ENCODE measurements at regions not wholly inside any gene's neighbourhood (a gene's known extent, or its start where the extent isn't known, plus 50 kb on each side); places are given as distances from the start of the nearest gene placed in this dataset.

- intact Hi-C loops (cut with micrococcal nuclease) = no loop called here
- no peak for DNase-seq
- Histone ChIP-seq H3K9me3 (replicated peaks) (no peaks in the 10 kb centered on the region), H3K36me3 (no peaks in the 10 kb centered on the region), H3K4me3 (no peak overlapping the region), H3K27ac (replicated peaks) (peak overlapping the region; percentile 61), H3K27me3 (ENCODE audit: low read depth) (no peaks in the 10 kb centered on the region), H3K4me1 (peaks cover 27% of the 10 kb centered on the region)
- no peak for TF ChIP-seq CTCF (IDR thresholded peaks at IDR 0.05; ENCODE audit: borderline replicate concordance)
Measured at GRCh38 chr4:128639541-128640270, 169.8 kb upstream of the JADE1 start.

DNA sequence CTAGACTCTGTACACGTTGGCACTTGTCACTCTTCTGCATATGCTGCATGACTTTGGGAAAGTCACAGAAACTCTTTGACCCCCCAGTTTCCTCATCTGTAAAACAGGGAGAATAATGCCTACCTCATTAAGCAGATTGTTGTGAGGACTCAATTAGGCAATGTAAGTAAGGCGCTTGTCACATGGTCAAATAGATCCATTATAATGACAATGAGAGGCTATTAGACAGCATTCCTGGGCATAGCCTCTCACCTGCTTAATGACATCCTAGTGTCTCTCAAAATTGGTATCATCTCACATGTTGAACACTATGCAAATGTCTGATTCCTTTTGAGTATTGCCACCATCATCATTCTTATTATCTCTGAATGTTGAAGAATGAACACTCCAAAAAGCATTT is 172.6 kb upstream of the JADE1 start:
- intact Hi-C loops (cut with micrococcal nuclease) = no loop called here
- DNase-seq = no peak
- TF ChIP-seq CTCF (IDR thresholded peaks at IDR 0.05; ENCODE audit: borderline replicate concordance) = no peak
- H3K9me3 ChIP-seq (replicated peaks) = no peaks in the 10 kb centered on the region
- H3K27ac ChIP-seq (replicated peaks) = peak overlapping the region; percentile 88
- no peaks in the 10 kb centered on the region for H3K27me3 ChIP-seq (ENCODE audit: low read depth)
- H3K4me1 ChIP-seq = peaks cover 30% of the 10 kb centered on the region
- no peaks in the 10 kb centered on the region for H3K36me3 ChIP-seq
- H3K4me3 ChIP-seq = no peak overlapping the region

- DNase-seq = no peak
- intact Hi-C loops (cut with micrococcal nuclease) = no loop called here
- H3K4me3 ChIP-seq = no peak overlapping the region
Measured at GRCh38 chr4:128635955-128636560, 173.4 kb upstream of the JADE1 start.

DNA sequence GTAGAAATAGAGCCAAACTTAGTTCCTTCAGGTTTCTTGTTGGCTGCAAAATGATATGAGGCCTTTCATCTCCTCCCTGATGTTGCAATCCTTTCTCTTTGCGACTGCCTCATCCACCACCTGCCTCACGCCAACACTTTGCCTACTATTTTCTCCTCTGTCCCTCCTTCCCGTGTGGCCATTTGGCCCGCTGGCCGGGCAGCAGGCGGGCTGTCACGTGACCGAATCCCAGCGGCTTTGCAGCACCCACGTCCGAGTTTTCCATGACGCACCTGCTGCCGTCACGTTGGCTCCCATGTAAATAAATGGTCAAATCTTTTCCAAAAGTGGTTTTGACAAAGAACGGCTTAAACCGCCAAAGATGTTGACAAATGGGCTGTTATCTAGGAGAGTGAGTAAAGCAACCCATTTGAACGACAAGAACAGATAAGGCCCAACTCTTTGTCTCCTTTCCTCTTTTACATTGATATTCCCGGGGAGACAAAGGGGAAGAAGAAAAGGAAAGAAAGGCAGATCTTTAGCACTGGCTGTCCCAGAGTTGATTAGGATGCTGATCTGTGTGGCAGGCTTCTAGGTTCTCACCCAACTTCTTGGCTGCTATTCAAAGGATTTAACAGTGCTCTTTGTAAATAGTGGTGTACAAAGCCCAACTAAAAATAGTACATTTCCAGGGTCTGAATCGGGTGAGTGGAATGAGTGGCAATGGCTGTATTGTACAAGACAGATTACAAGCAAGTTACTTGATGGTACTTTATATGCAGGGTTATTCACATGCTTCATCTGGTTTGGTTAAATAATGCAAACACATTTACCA is 174.2 kb upstream of the JADE1 start:
- Histone ChIP-seq H3K27me3 (ENCODE audit: low read depth) (no peaks in the 10 kb centered on the region), H3K9me3 (replicated peaks) (no peaks in the 10 kb centered on the region), H3K36me3 (no peaks in the 10 kb centered on the region), H3K4me3 (peak overlapping the region; percentile 24), H3K4me1 (peaks cover 30% of the 10 kb centered on the region), H3K27ac (replicated peaks) (peak overlapping the region; percentile 88)
- intact Hi-C loops (cut with micrococcal nuclease) = no loop called here
- no peak for TF ChIP-seq CTCF (IDR thresholded peaks at IDR 0.05; ENCODE audit: borderline replicate concordance)
- peak; percentile 89 for DNase-seq

More at GRCh38 chr4:128635955-128636560, 173.4 kb upstream of the JADE1 start:
- H3K27ac ChIP-seq (replicated peaks) = peak overlapping the region; percentile 88
- H3K36me3 ChIP-seq = no peaks in the 10 kb centered on the region
- peaks cover 30% of the 10 kb centered on the region for H3K4me1 ChIP-seq
- H3K9me3 ChIP-seq (replicated peaks) = no peaks in the 10 kb centered on the region
- no peaks in the 10 kb centered on the region for H3K27me3 ChIP-seq (ENCODE audit: low read depth)
- no peak for TF ChIP-seq CTCF (IDR thresholded peaks at IDR 0.05; ENCODE audit: borderline replicate concordance)

- H3K27ac ChIP-seq (replicated peaks) = no peak overlapping the region
- no peak for TF ChIP-seq CTCF (IDR thresholded peaks at IDR 0.05; ENCODE audit: borderline replicate concordance)
- H3K9me3 ChIP-seq (replicated peaks) = no peaks in the 10 kb centered on the region
- peaks cover 21% of the 10 kb centered on the region for H3K4me1 ChIP-seq
- intact Hi-C loops (cut with micrococcal nuclease) = no loop called here
- H3K27me3 ChIP-seq (ENCODE audit: low read depth) = no peaks in the 10 kb centered on the region
- DNase-seq = no peak
- no peaks in the 10 kb centered on the region for H3K36me3 ChIP-seq
- H3K4me3 ChIP-seq = no peak overlapping the region
Measured at GRCh38 chr4:128633067-128633466, 176.4 kb upstream of the JADE1 start.

Measured in left ventricle myocardium inferior (tissue), 1 donor.